Neural progenitor cell (in vitro differentiated cells): ENCODE measurements at regions not wholly inside any gene's neighbourhood (a gene's known extent, or its start where the extent isn't known, plus 50 kb on each side); places are given as distances from the start of the nearest gene placed in this dataset.

Source experiments
- DNase-seq: peaks from one replicate; pipeline ENCODE4 v3.0.0-alpha.2; 2016; ENCODE audit warnings: low spot score
- H2AFZ ChIP-seq: fragments of 200-600 bp; sonication (generic); replicated peaks from 2 replicates; pipeline ENCODE4 v1.6.1; 2016; ENCODE audit warnings: antibody characterized with exemption
- H3F3A ChIP-seq: fragments of 200-600 bp; sonication (generic); 2 replicates; pipeline ENCODE4 v1.6.1; 2016; ENCODE audit warnings: antibody characterized with exemption, low read depth
- H3K27ac ChIP-seq: fragments of 200-600 bp; sonication (generic); 2 replicates; pipeline ENCODE4 v1.5.1; 2016; ENCODE audit warnings: mild to moderate bottlenecking
- H3K27me3 ChIP-seq: fragments of 200-600 bp; sonication (generic); 2 replicates; pipeline ENCODE4 v1.6.1; 2016; ENCODE audit warnings: mild to moderate bottlenecking, moderate library complexity
- H3K36me3 ChIP-seq: fragments of 200-600 bp; sonication (generic); 2 replicates; pipeline ENCODE4 v1.5.1; 2016
- H3K4me1 ChIP-seq: fragments of 200-600 bp; sonication (generic); 2 replicates; pipeline ENCODE4 v1.6.1; 2016; ENCODE audit warnings: mixed run types
- H3K4me2 ChIP-seq: fragments of 200-600 bp; sonication (generic); 2 replicates; pipeline ENCODE4 v1.6.1; 2016
- H3K4me3 ChIP-seq: fragments of 200-600 bp; sonication (generic); 2 replicates; pipeline ENCODE4 v1.5.1; 2016
- H3K79me2 ChIP-seq: fragments of 200-600 bp; sonication (generic); 2 replicates; pipeline ENCODE4 v1.6.1; 2016; ENCODE audit warnings: low read depth
- H3K9ac ChIP-seq: fragments of 200-600 bp; sonication (generic); 2 replicates; pipeline ENCODE4 v1.6.1; 2016
- H3K9me3 ChIP-seq: fragments of 200-600 bp; sonication (generic); 2 replicates; pipeline ENCODE4 v1.5.1; 2016; ENCODE audit warnings: low read depth
- H4K20me1 ChIP-seq: fragments of 200-600 bp; sonication (generic); 2 replicates; pipeline ENCODE4 v1.6.1; 2016; ENCODE audit warnings: low read depth
- H3K27ac Mint-ChIP-seq: 3 replicates; pipeline ENCODE4 v1.8.0; 2021; ENCODE audit warnings: mixed read lengths
- H3K27me3 Mint-ChIP-seq: 2 replicates; pipeline ENCODE4 v1.8.0; 2022; ENCODE audit warnings: low read depth, mild to moderate bottlenecking, inconsistent platforms, moderate library complexity, mixed read lengths; ENCODE audit not compliant: insufficient read depth
- H3K36me3 Mint-ChIP-seq: 3 replicates; pipeline ENCODE4 v1.8.0; 2021; ENCODE audit warnings: mixed read lengths
- H3K4me1 Mint-ChIP-seq: 3 replicates; pipeline ENCODE4 v1.8.0; 2021; ENCODE audit warnings: mixed read lengths
- H3K4me3 Mint-ChIP-seq: 3 replicates; pipeline ENCODE4 v1.8.0; 2021; ENCODE audit warnings: mild to moderate bottlenecking, moderate library complexity, mixed read lengths
- H3K9me3 Mint-ChIP-seq: 3 replicates; pipeline ENCODE4 v1.8.0; 2020; ENCODE audit warnings: mixed read lengths
- EZH2 ChIP-seq: fragments of 200-600 bp; sonication (generic); IDR thresholded peaks from 2 replicates; pipeline ENCODE4 v1.6.1; 2017; ENCODE audit warnings: antibody characterized with exemption, mild to moderate bottlenecking, moderate library complexity
- EZH2phosphoT487 ChIP-seq: fragments of 200-600 bp; sonication (generic); IDR thresholded peaks from 2 replicates; pipeline ENCODE4 v1.6.1; 2017; ENCODE audit warnings: antibody characterized with exemption
- TF ChIP-seq, protein P1 (sequence below): fragments of 200-600 bp; sonication (generic); IDR thresholded peaks from 2 replicates; pipeline ENCODE4 v1.5.1; 2017; ENCODE audit warnings: antibody characterized with exemption, mild to moderate bottlenecking

DNA sequence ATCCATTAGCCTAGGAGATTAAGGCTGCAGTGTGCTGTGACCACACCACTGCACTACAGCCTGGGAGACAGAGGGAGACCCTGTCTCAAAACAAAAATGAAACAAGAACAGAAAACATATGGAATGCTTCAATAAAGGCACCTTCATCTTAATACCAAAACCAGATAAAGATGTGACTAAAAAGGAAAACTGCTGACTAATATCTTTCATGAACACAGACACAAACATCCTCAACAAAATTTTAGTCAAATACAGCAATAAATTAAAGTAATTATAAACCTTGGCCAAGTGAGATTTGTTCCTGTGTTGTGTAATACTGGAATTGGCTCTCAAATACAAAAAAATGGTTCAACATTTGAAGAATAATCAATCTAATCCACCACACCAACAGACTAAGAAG lies 103.5 kb downstream of the PRR20E start:
- Mint-ChIP-seq H3K27ac (no peak overlapping the region), H3K36me3 (no peaks in the 10 kb centered on the region), H3K27me3 (no peaks in the 10 kb centered on the region), H3K4me3 (no peak overlapping the region), H3K4me1 (no peaks in the 10 kb centered on the region), H3K9me3 (peaks cover 3% of the 10 kb centered on the region)
- Histone ChIP-seq H3K79me2 (no peaks in the 10 kb centered on the region), H3K4me1 (no peaks in the 10 kb centered on the region), H3K9me3 (no peaks in the 10 kb centered on the region), H3K27ac (no peak overlapping the region), H3K9ac (no peak overlapping the region), H3K36me3 (peaks cover 2% of the 10 kb centered on the region), H3K4me2 (no peak overlapping the region), H2AFZ (no peak overlapping the region), H3F3A (no peaks in the 10 kb centered on the region), H3K4me3 (no peak overlapping the region), H3K27me3 (no peaks in the 10 kb centered on the region), H4K20me1 (no peaks in the 10 kb centered on the region)
- no peak for DNase-seq
- TF ChIP-seq EZH2: no peak
- TF ChIP-seq, protein P1, sequence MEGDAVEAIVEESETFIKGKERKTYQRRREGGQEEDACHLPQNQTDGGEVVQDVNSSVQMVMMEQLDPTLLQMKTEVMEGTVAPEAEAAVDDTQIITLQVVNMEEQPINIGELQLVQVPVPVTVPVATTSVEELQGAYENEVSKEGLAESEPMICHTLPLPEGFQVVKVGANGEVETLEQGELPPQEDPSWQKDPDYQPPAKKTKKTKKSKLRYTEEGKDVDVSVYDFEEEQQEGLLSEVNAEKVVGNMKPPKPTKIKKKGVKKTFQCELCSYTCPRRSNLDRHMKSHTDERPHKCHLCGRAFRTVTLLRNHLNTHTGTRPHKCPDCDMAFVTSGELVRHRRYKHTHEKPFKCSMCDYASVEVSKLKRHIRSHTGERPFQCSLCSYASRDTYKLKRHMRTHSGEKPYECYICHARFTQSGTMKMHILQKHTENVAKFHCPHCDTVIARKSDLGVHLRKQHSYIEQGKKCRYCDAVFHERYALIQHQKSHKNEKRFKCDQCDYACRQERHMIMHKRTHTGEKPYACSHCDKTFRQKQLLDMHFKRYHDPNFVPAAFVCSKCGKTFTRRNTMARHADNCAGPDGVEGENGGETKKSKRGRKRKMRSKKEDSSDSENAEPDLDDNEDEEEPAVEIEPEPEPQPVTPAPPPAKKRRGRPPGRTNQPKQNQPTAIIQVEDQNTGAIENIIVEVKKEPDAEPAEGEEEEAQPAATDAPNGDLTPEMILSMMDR: no peak
- TF ChIP-seq EZH2phosphoT487: no peak

DNA sequence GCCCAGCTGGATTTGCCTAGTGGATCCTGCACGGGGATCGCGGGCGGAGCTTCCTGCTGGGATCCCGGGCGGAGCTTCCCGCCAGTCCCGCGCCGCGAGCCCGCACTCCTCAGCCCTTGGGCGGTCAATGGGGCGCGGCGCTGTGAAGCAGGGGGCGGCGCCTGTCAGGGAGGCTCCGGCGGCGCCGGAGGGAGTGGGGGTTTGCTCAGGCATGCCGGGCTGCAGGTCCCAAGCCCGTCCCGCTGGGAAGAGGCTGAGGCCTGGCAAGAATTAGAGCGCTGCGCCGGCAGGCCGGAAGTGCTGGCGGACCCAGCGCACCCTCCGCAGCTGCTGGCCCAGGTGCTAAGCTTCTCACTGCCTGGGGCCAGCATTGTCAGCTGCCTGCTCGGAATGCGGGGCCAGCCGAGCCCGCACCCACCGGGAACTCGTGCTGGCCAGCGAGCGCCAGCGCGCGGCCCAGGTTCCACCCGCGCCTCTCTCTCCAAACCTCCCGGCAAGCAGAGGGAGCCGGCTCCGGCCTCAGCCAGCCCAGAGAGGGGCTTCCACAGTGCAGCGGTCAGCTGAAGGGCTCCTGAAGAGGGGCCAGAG lies 119.6 kb downstream of the PRR20E start:
- TF ChIP-seq EZH2 (no peak), EZH2phosphoT487 (no peak)
- TF ChIP-seq, protein P1: no peak
- Histone ChIP-seq H3F3A (no peaks in the 10 kb centered on the region), H3K27ac (no peak overlapping the region), H4K20me1 (no peaks in the 10 kb centered on the region), H3K9ac (no peak overlapping the region), H3K4me1 (no peaks in the 10 kb centered on the region), H3K27me3 (no peaks in the 10 kb centered on the region), H2AFZ (peak overlapping the region; percentile 78), H3K4me2 (peak overlapping the region; percentile 62), H3K36me3 (no peaks in the 10 kb centered on the region), H3K79me2 (no peaks in the 10 kb centered on the region), H3K4me3 (peak overlapping the region; percentile 48), H3K9me3 (no peaks in the 10 kb centered on the region)
- peaks cover 2% of the 10 kb centered on the region for H3K9me3 Mint-ChIP-seq
- DNase-seq: peak; percentile 82
- H3K4me3 Mint-ChIP-seq: no peak overlapping the region
- no peak overlapping the region for H3K27ac Mint-ChIP-seq
- no peaks in the 10 kb centered on the region for H3K4me1 Mint-ChIP-seq
- H3K36me3 Mint-ChIP-seq: no peaks in the 10 kb centered on the region
- H3K27me3 Mint-ChIP-seq: no peaks in the 10 kb centered on the region

DNA sequence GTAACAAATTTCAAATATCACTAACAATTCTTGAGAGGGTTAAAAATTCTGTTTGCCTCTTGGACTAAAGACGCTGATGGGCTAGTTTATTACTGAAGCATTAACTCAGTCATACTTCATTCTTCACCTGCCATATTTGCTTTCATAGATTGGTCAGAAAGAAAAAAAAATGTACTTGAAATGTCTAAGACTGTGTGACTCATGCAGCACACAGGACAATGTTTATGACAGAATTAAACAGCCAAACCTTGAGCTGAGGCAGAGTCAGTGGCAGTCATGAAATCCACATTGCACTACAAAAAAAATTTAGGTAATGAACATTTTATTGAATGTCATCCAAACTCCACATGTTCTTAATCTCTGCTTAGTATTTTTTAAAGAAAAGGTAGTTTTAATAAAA lies 135.6 kb downstream of the PRR20E start:
- Histone ChIP-seq H2AFZ (no peak overlapping the region), H3K36me3 (no peaks in the 10 kb centered on the region), H4K20me1 (no peaks in the 10 kb centered on the region), H3K9ac (no peak overlapping the region), H3K4me2 (no peak overlapping the region), H3K79me2 (no peaks in the 10 kb centered on the region), H3K4me1 (no peaks in the 10 kb centered on the region), H3K4me3 (no peak overlapping the region), H3K9me3 (no peaks in the 10 kb centered on the region), H3K27ac (no peak overlapping the region), H3K27me3 (no peaks in the 10 kb centered on the region), H3F3A (no peaks in the 10 kb centered on the region)
- H3K27ac Mint-ChIP-seq: no peak overlapping the region
- H3K9me3 Mint-ChIP-seq: no peaks in the 10 kb centered on the region
- TF ChIP-seq EZH2 (no peak), EZH2phosphoT487 (no peak)
- TF ChIP-seq, protein P1: no peak
- H3K36me3 Mint-ChIP-seq: no peaks in the 10 kb centered on the region
- DNase-seq: no peak
- H3K4me3 Mint-ChIP-seq: no peak overlapping the region
- no peaks in the 10 kb centered on the region for H3K27me3 Mint-ChIP-seq
- no peaks in the 10 kb centered on the region for H3K4me1 Mint-ChIP-seq
